ENCODE measurements at regions not wholly inside any gene's neighbourhood (a gene's known extent, or its start where the extent isn't known, plus 50 kb on each side); places are given as distances from the start of the nearest gene placed in this dataset.

DNA sequence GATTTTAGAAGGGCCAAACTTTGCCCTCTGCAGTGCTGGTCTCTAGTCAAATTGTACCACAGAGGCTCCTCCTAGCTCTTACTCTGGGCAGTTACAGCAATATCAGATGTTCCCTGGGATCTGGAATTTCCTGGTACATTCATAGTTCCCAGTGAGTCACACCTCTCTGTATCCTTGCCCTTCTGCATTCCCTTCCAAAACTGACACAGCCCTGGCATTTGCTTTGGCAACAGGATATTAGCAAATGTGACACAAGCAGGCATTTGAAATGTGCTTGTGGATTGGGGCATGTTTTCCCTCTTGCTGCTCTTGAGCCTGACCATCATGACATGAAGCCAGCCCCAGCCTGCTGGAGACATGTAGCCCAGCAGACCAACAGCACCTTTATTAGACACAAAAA, 284.7 kb upstream of the AKR1E2 start:
- TF ChIP-seq, protein P1, sequence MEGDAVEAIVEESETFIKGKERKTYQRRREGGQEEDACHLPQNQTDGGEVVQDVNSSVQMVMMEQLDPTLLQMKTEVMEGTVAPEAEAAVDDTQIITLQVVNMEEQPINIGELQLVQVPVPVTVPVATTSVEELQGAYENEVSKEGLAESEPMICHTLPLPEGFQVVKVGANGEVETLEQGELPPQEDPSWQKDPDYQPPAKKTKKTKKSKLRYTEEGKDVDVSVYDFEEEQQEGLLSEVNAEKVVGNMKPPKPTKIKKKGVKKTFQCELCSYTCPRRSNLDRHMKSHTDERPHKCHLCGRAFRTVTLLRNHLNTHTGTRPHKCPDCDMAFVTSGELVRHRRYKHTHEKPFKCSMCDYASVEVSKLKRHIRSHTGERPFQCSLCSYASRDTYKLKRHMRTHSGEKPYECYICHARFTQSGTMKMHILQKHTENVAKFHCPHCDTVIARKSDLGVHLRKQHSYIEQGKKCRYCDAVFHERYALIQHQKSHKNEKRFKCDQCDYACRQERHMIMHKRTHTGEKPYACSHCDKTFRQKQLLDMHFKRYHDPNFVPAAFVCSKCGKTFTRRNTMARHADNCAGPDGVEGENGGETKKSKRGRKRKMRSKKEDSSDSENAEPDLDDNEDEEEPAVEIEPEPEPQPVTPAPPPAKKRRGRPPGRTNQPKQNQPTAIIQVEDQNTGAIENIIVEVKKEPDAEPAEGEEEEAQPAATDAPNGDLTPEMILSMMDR (IDR thresholded peaks at IDR 0.05; ENCODE audit: low read depth, low read length, poor library complexity, severe bottlenecking), result no peak
- no peak for TF ChIP-seq EZH2phosphoT487 (IDR thresholded peaks at IDR 0.05; ENCODE audit: borderline replicate concordance, low read length)
